ENCODE measurements at regions not wholly inside any gene's neighbourhood (a gene's known extent, or its start where the extent isn't known, plus 50 kb on each side); places are given as distances from the start of the nearest gene placed in this dataset.
"Not testable (repeated sequence)": the region's sequence is repeated elsewhere in the genome, so short reads cannot be mapped to it uniquely, and the experiment has no call there.

GRCh38 chr12:131422744-131423143, 288.1 kb upstream of the SFSWAP start:
- ATAC-seq (no peak), DNase-seq (no peak)
- Histone ChIP-seq H3K36me3 (replicated peaks in 1 of 2; ENCODE audit: insufficient read depth in 1 of 2, low read depth in 2 of 2) (no peaks in the 10 kb centered on the region), H3K27me3 (no peaks in the 10 kb centered on the region), H3K9me3 (no peaks in the 10 kb centered on the region), H3K4me3 (no peak overlapping the region), H3K4me1 (no peaks in the 10 kb centered on the region), H3K27ac (no peak overlapping the region)
- no peak for TF ChIP-seq POLR2A (IDR thresholded peaks at IDR 0.05)
- TF ChIP-seq, protein P1, sequence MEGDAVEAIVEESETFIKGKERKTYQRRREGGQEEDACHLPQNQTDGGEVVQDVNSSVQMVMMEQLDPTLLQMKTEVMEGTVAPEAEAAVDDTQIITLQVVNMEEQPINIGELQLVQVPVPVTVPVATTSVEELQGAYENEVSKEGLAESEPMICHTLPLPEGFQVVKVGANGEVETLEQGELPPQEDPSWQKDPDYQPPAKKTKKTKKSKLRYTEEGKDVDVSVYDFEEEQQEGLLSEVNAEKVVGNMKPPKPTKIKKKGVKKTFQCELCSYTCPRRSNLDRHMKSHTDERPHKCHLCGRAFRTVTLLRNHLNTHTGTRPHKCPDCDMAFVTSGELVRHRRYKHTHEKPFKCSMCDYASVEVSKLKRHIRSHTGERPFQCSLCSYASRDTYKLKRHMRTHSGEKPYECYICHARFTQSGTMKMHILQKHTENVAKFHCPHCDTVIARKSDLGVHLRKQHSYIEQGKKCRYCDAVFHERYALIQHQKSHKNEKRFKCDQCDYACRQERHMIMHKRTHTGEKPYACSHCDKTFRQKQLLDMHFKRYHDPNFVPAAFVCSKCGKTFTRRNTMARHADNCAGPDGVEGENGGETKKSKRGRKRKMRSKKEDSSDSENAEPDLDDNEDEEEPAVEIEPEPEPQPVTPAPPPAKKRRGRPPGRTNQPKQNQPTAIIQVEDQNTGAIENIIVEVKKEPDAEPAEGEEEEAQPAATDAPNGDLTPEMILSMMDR (IDR thresholded peaks at IDR 0.05) = no peak
- 60 to 62% methylated on average over 9 of the region's 9 CpGs for WGBS, 2 donors
- intact Hi-C loops (cut with DNase I) = no loop called here

- peaks cover 5% of the 10 kb centered on the region for H3K4me1 ChIP-seq
- no peaks in the 10 kb centered on the region for H3K36me3 ChIP-seq (replicated peaks in 1 of 2; ENCODE audit: insufficient read depth in 1 of 2, low read depth in 2 of 2)
- DNase-seq = no peak
- TF ChIP-seq, protein P1 (IDR thresholded peaks at IDR 0.05) = no peak
- no peak for TF ChIP-seq POLR2A (IDR thresholded peaks at IDR 0.05)
- ATAC-seq = no peak
- no peaks in the 10 kb centered on the region for H3K9me3 ChIP-seq
- H3K27ac ChIP-seq = no peak overlapping the region
- intact Hi-C loops (cut with DNase I) = no loop called here
- no peak overlapping the region for H3K4me3 ChIP-seq
- no peaks in the 10 kb centered on the region for H3K27me3 ChIP-seq
Measured at GRCh38 chr12:131424270-131424669, 286.6 kb upstream of the SFSWAP start.

DNA sequence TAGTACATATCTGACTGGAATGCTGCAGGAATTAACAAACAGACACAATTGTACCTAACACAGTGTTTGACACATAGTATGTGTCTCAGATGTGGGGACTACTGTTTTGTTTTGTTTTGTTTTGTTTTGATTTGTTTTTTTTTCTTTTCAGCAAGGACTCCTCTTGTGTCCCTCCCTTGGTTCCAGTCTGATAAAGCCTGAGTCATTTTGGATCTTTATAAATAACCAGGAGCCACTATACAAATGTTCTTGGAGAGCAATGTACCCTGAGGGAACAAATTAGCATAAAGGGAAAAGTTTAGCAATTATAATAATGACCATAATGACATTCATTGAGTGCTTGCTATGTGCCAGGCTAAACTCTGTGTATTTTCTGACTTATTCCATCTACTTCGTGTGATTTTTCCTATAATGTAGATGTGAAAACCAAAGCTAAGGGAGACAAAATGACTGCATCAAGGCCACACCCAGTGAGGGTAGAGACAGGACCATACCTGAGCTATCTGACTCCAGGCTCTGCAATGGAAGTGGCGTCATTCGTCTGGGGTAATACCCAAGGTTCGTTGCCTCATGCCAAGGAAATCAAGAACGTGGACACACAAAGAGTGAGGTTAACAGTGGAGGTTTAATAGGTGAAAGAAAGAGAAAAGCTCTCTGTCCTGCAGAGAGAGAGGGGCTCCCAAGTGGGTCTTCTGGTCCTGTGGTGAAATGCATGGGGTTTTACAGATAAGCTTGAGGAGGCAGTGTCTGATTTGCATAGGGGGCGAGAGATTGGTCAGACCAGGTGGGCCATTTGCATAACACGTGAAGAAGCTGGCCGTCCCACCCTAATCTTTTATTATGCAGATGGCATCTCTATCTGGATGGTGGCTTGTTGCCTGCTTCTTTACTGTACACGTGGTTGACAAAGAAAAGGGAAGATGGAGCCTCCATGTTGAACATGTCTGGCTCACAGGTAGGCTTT, 285.5 kb upstream of the SFSWAP start:
- no peak for DNase-seq
- H3K27ac ChIP-seq = no peak overlapping the region
- no peaks in the 10 kb centered on the region for H3K9me3 ChIP-seq
- no peaks in the 10 kb centered on the region for H3K27me3 ChIP-seq
- no peaks in the 10 kb centered on the region for H3K36me3 ChIP-seq (replicated peaks in 1 of 2; ENCODE audit: insufficient read depth in 1 of 2, low read depth in 2 of 2)
- 64 to 71% methylated on average over 9 of the region's 9 CpGs for WGBS, 2 donors
- intact Hi-C loops (cut with DNase I) = no loop called here
- no peak overlapping the region for H3K4me3 ChIP-seq
- no peak for TF ChIP-seq POLR2A (IDR thresholded peaks at IDR 0.05)
- TF ChIP-seq, protein P1 (IDR thresholded peaks at IDR 0.05) = no peak
- ATAC-seq = no peak
- peaks cover 5% of the 10 kb centered on the region for H3K4me1 ChIP-seq

DNA sequence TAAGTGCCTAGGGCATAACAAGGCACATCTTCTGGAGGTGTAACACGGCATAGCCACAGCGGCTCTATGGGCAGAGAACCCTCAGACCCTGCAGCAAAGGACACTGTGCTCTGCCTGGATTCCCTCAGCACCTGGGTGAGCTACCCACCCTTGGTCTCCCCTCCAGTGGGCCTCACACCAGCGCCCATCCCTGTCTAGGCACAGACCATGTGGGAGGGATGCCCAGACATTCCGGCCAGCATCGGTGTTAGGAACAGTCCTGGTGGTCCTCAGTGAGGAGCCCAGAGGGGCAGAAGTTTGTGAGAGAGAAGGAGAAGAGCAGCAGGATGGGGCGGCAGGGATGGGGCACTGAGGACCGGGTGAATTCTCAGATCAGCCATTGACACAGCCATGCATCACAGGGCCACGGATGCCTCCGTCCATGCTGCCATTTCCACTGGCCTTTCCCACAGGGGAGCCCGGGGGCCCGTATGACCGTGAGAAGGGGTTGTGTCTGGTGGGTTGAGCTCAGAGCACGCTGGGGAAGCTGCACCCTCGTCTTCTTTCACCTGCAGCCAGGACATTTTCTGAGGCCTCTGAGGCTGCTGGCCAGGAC, 282.7 kb upstream of the SFSWAP start:
- no peaks in the 10 kb centered on the region for H3K36me3 ChIP-seq (replicated peaks in 1 of 2; ENCODE audit: insufficient read depth in 1 of 2, low read depth in 2 of 2)
- DNase-seq (no peak), ATAC-seq (no peak)
- H3K4me1 ChIP-seq = peaks cover 5% of the 10 kb centered on the region
- TF ChIP-seq, protein P1 (IDR thresholded peaks at IDR 0.05) = no peak
- TF ChIP-seq POLR2A (IDR thresholded peaks at IDR 0.05) = no peak
- 43 to 53% methylated on average over 12 to 13 of the region's 14 CpGs for WGBS, 2 donors
- no peak overlapping the region for H3K4me3 ChIP-seq
- intact Hi-C loops (cut with DNase I) = no loop called here
- H3K9me3 ChIP-seq = no peaks in the 10 kb centered on the region
- H3K27ac ChIP-seq = peak overlapping the region in 1 of 4 donors; percentile 6
- no peaks in the 10 kb centered on the region for H3K27me3 ChIP-seq

GRCh38 chr12:131429221-131429620, 281.7 kb upstream of the SFSWAP start:
- H3K27me3 ChIP-seq; intact Hi-C loops (cut with DNase I); H3K4me3 ChIP-seq; H3K36me3 ChIP-seq (replicated peaks in 1 of 2; ENCODE audit: insufficient read depth in 1 of 2, low read depth in 2 of 2); H3K9me3 ChIP-seq; H3K4me1 ChIP-seq; H3K27ac ChIP-seq: not testable (repeated sequence)
- ATAC-seq (peak; percentile 81), DNase-seq (peak in 3 of 4 donors; percentile 22 to 33 (median 23))
- WGBS, 2 donors = 10 to 13% methylated on average over 3 to 5 of the region's 8 CpGs

DNA sequence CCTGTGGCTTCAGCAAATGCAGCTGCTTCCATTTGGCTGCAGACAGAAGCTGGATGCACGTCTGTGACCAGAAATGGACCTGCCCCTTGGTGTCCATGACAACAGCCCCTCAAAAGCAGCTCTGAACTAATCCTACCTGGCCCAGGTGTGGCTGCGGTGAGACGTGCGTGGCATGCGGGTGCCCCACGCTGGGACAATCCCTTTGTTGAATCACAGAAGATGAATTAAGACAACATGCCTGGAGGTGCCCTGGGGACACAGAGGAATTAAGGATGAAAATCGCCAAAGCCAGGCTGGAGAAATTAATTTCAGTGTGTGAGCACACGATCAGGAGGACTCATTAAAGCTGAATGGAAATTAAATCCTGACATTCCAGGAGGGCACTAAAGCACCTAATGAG, 281.2 kb upstream of the SFSWAP start:
- H3K9me3 ChIP-seq; DNase-seq; H3K27ac ChIP-seq; H3K36me3 ChIP-seq (replicated peaks in 1 of 2; ENCODE audit: insufficient read depth in 1 of 2, low read depth in 2 of 2); H3K4me1 ChIP-seq; H3K4me3 ChIP-seq; intact Hi-C loops (cut with DNase I); H3K27me3 ChIP-seq; ATAC-seq: not testable (repeated sequence)
- WGBS, 2 donors = 5 to 18% methylated on average over 6 to 7 of the region's 8 CpGs
